Hepatocyte (in vitro differentiated cells): ENCODE measurements at regions not wholly inside any gene's neighbourhood (a gene's known extent, or its start where the extent isn't known, plus 50 kb on each side); places are given as distances from the start of the nearest gene placed in this dataset.
"Not testable (repeated sequence)": the region's sequence is repeated elsewhere in the genome, so short reads cannot be mapped to it uniquely, and the experiment has no call there.

Experiments
- DNase-seq: peaks from one replicate; pipeline ENCODE4 v3.0.0-alpha.2; 2016; ENCODE audit warnings: low spot score
- H2AFZ ChIP-seq: fragments of 200-600 bp; sonication (generic); 2 replicates; pipeline ENCODE4 v1.6.0; 2016; ENCODE audit warnings: antibody characterized with exemption, mild to moderate bottlenecking
- H3K27ac ChIP-seq: fragments of 200-600 bp; sonication (generic); 2 replicates; pipeline ENCODE4 v1.5.1; 2016; ENCODE audit warnings: mild to moderate bottlenecking
- H3K27me3 ChIP-seq: fragments of 200-600 bp; sonication (generic); 2 replicates; pipeline ENCODE4 v1.6.1; 2016
- H3K36me3 ChIP-seq: fragments of 200-600 bp; sonication (generic); replicated peaks from 2 replicates; pipeline ENCODE4 v1.5.1; 2016; ENCODE audit warnings: low read depth; ENCODE audit not compliant: insufficient read depth
- H3K4me1 ChIP-seq: fragments of 200-600 bp; sonication (generic); 2 replicates; pipeline ENCODE4 v1.5.1; 2016; ENCODE audit warnings: mild to moderate bottlenecking, moderate library complexity; ENCODE audit not compliant: insufficient read depth
- H3K4me2 ChIP-seq: fragments of 200-600 bp; sonication (generic); 2 replicates; pipeline ENCODE4 v1.6.0; 2016
- H3K4me3 ChIP-seq: fragments of 200-600 bp; sonication (generic); 2 replicates; pipeline ENCODE4 v1.5.1; 2016; ENCODE audit warnings: mild to moderate bottlenecking
- H3K79me2 ChIP-seq: fragments of 200-600 bp; sonication (generic); 2 replicates; pipeline ENCODE4 v1.6.0; 2017; ENCODE audit warnings: mild to moderate bottlenecking
- H3K9me2 ChIP-seq: fragments of 200-600 bp; sonication (generic); replicated peaks from 2 replicates; pipeline ENCODE4 v1.6.0; 2017; ENCODE audit warnings: mild to moderate bottlenecking; ENCODE audit not compliant: insufficient read depth
- H3K9me3 ChIP-seq: fragments of 200-600 bp; sonication (generic); 2 replicates; pipeline ENCODE4 v1.5.1; 2016; ENCODE audit warnings: low read depth, mild to moderate bottlenecking
- H4K20me1 ChIP-seq: fragments of 200-600 bp; sonication (generic); 2 replicates; pipeline ENCODE4 v1.6.0; 2016; ENCODE audit warnings: mild to moderate bottlenecking; ENCODE audit not compliant: insufficient read depth, poor library complexity, severe bottlenecking
- CTCF ChIP-seq: fragments of 200-600 bp; sonication (generic); IDR thresholded peaks from 2 replicates; pipeline ENCODE4 v1.5.1; 2016; ENCODE audit warnings: antibody characterized with exemption, mild to moderate bottlenecking; ENCODE audit not compliant: poor library complexity
- EZH2 ChIP-seq: fragments of 200-600 bp; sonication (generic); IDR thresholded peaks from 2 replicates; pipeline ENCODE4 v1.6.1; 2016; ENCODE audit warnings: antibody characterized with exemption, mild to moderate bottlenecking, borderline replicate concordance
- EZH2phosphoT487 ChIP-seq: fragments of 200-600 bp; sonication (generic); IDR thresholded peaks from one replicate; pipeline ENCODE4 v1.6.1; 2018; ENCODE audit warnings: antibody characterized with exemption, mild to moderate bottlenecking, low read depth, moderate library complexity; ENCODE audit not compliant: unreplicated experiment, severe bottlenecking
- WGBS: methylation state at CpG from one replicate; pipeline ENCODE4 v1.1.6; 2016; ENCODE audit warnings: low lambda C conversion rate; ENCODE audit errors: missing lambda C conversion rate; 5-methylcytosine and 5-hydroxymethylcytosine counted together

DNA sequence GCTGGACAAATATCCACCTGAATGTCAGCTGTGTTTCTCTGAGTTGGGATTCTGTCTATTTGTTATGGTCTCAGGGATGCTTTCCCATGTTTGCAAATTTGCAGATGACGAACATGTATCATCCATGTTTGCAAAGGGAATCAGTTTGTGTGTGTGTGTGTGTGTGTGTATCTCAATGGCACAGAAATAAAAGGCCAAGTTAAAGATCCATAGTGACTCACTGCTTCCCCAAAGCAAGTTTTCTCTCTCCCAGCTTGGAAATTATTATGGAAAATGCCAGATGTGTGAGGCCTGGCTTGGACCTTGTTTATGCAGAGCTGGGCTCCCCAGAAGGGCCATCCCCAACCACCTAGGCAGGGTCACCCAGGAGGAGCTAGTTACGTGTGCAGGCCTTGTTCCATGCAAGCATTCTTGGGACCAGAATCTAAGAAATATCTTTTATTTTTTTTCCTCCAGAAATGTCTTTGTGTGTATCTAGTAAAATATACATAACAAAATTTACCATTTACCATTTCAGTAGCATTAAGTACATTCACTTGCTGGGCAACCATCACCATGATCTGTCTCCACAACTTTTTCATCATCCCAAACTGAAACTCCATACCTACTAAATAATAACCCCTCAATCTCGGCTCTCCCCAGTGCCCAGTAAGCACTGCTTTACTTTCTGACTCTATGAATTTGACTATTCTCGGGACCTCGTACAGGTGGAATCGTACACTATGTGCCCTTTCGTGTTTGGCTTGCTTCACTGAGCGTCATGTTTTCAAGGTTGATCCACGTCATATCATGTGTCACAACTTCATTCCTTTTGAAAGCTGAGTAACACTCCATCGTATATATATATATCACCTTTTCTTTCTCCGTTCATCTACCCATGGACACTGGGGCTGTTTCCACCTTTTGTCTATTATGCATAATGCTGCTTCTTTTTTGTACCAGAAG lies 56.6 kb upstream of the WNT7B start:
- Histone ChIP-seq H3K27me3 (no peaks in the 10 kb centered on the region), H3K9me2 (no peaks in the 10 kb centered on the region), H3K9me3 (no peaks in the 10 kb centered on the region), H3K4me3 (no peak overlapping the region), H2AFZ (no peak overlapping the region), H3K4me1 (peaks cover 11% of the 10 kb centered on the region), H3K36me3 (no peaks in the 10 kb centered on the region), H4K20me1 (no peaks in the 10 kb centered on the region), H3K79me2 (no peaks in the 10 kb centered on the region), H3K4me2 (no peak overlapping the region), H3K27ac (no peak overlapping the region)
- WGBS = 93% methylated on average over 11 of the region's 11 CpGs
- DNase-seq = no peak
- TF ChIP-seq EZH2 (no peak), EZH2phosphoT487 (no peak), CTCF (no peak)

- H3K4me3 ChIP-seq, H3K27ac ChIP-seq, DNase-seq, H3K36me3 ChIP-seq, H3K9me3 ChIP-seq, H3K79me2 ChIP-seq, H3K9me2 ChIP-seq, H4K20me1 ChIP-seq, H3K27me3 ChIP-seq, H2AFZ ChIP-seq: not testable (repeated sequence)
- peak overlapping the region; percentile 75 for H3K4me2 ChIP-seq
- H3K4me1 ChIP-seq = peaks cover 11% of the 10 kb centered on the region
- WGBS = 95% methylated on average over 5 of the region's 5 CpGs
Measured at GRCh38 chr22:46034480-46034879, 57.5 kb upstream of the WNT7B start.

DNA sequence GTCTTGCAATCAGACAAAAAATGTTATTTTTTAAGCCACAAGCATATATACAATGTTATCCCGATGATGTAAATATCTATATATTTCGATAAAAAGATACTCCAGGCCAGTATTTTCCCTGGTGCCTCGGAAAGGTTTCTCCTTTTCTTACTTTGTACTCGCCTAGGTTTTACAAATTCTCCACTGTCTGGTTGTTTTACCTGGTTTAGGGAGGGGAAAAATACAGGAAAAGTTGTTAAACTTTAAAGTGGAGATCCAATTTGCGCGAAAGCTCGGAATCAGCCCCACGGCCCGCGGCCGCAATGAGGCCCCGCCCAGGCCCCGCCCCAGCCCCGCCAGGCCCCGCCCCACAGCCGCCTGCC lies 58.4 kb upstream of the WNT7B start:
- no peak for TF ChIP-seq CTCF
- no peak for TF ChIP-seq EZH2phosphoT487
- no peak for TF ChIP-seq EZH2
- Histone ChIP-seq H3K27me3 (no peaks in the 10 kb centered on the region), H3K9me2 (no peaks in the 10 kb centered on the region), H3K79me2 (no peaks in the 10 kb centered on the region), H3K9me3 (no peaks in the 10 kb centered on the region), H2AFZ (peak overlapping the region; percentile 69), H3K27ac (peak overlapping the region; percentile 86), H4K20me1 (no peaks in the 10 kb centered on the region), H3K36me3 (no peaks in the 10 kb centered on the region), H3K4me1 (peaks cover 11% of the 10 kb centered on the region), H3K4me2 (peak overlapping the region; percentile 75), H3K4me3 (peak overlapping the region; percentile 53)
- 3% methylated on average over 13 of the region's 16 CpGs for WGBS
- no peak for DNase-seq

- Histone ChIP-seq H3K9me3 (no peaks in the 10 kb centered on the region), H4K20me1 (no peaks in the 10 kb centered on the region), H3K9me2 (no peaks in the 10 kb centered on the region), H3K27ac (peak overlapping the region; percentile 87), H3K79me2 (no peaks in the 10 kb centered on the region), H3K27me3 (no peaks in the 10 kb centered on the region), H3K4me2 (peak overlapping the region; percentile 98), H3K36me3 (no peaks in the 10 kb centered on the region), H3K4me1 (peaks cover 11% of the 10 kb centered on the region), H3K4me3 (peak overlapping the region; percentile 51), H2AFZ (peak overlapping the region; percentile 61)
- 1% methylated on average over 72 of the region's 84 CpGs for WGBS
- DNase-seq = peak; percentile 100
- TF ChIP-seq CTCF = no peak
- TF ChIP-seq EZH2phosphoT487 = no peak
- TF ChIP-seq EZH2 = no peak
Measured at GRCh38 chr22:46035742-46036557, 59.0 kb upstream of the WNT7B start.
